ENCODE measurements at regions not wholly inside any gene's neighbourhood (a gene's known extent, or its start where the extent isn't known, plus 50 kb on each side); places are given as distances from the start of the nearest gene placed in this dataset.
"Not testable (repeated sequence)": the region's sequence is repeated elsewhere in the genome, so short reads cannot be mapped to it uniquely, and the experiment has no call there.

DNA sequence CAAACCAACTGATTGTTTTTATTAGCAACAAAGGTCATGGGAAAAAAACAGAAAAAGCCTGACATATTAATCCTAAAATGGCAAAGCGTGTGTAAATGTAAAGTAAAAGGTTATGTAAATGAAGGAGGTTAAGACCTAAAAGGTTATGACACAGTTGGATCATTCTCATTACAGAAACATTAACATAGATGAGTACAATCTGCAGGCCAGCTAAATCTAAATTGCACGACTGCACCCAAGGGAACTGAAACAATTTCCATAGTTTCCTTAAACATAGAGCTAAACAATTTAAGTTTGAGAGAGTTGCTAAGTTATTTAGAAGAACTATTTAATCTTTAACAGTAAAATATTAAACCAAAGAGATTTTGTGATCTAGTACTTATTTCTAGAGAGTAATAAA is 151.6 kb upstream of the UBE2E3 start:
- ATAC-seq: no peak
- no peaks in the 10 kb centered on the region for H3K36me3 ChIP-seq
- intact Hi-C loops (cut with DNase I): no loop called here
- TF ChIP-seq, protein P1, sequence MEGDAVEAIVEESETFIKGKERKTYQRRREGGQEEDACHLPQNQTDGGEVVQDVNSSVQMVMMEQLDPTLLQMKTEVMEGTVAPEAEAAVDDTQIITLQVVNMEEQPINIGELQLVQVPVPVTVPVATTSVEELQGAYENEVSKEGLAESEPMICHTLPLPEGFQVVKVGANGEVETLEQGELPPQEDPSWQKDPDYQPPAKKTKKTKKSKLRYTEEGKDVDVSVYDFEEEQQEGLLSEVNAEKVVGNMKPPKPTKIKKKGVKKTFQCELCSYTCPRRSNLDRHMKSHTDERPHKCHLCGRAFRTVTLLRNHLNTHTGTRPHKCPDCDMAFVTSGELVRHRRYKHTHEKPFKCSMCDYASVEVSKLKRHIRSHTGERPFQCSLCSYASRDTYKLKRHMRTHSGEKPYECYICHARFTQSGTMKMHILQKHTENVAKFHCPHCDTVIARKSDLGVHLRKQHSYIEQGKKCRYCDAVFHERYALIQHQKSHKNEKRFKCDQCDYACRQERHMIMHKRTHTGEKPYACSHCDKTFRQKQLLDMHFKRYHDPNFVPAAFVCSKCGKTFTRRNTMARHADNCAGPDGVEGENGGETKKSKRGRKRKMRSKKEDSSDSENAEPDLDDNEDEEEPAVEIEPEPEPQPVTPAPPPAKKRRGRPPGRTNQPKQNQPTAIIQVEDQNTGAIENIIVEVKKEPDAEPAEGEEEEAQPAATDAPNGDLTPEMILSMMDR (IDR thresholded peaks at IDR 0.05): no peak
- no peaks in the 10 kb centered on the region for H3K4me1 ChIP-seq
- H3K9me3 ChIP-seq: no peaks in the 10 kb centered on the region
- no peak for DNase-seq
- no peak for FAIRE-seq
- 71 to 77% methylated on average over 2 of the region's 2 CpGs for WGBS, 2 donors
- no peaks in the 10 kb centered on the region for H3K27me3 ChIP-seq
- no peak overlapping the region for H3K4me3 ChIP-seq
- no peak overlapping the region for H3K27ac ChIP-seq

DNA sequence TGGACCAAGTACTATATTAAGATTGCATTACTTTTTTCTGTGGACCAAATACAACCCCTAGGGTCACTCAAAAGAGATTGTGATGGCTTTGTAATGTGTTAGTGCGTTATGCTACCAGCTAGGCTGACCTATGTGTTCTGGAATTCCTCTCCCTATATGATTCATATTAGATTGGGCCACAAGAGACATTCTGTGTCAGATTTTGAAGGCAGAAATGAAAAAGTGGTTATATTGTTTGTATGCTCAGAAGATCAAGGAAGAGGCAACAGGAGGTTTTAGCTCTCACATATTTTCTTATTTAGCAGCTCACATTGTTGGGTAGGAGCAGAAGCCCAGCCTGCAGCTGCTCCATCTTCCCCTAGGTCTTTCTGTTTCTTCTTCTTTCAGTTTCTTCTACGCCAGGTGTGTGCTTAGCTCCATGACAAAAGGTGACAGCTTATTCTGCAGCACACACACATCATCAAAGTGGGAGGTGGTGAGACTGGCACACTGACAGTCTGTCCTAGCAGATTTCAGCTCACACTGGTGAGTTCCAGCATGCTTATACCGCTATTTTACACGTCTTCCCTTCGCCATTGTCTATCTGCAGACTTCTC is 156.8 kb upstream of the UBE2E3 start:
- H3K4me3 ChIP-seq: no peak overlapping the region
- intact Hi-C loops (cut with DNase I): no loop called here
- WGBS, 2 donors: 74 to 87% methylated on average over 5 of the region's 5 CpGs
- TF ChIP-seq, protein P1 (IDR thresholded peaks at IDR 0.05): no peak
- no peak for FAIRE-seq
- no peak for DNase-seq
- no peaks in the 10 kb centered on the region for H3K27me3 ChIP-seq
- no peak for ATAC-seq
- no peaks in the 10 kb centered on the region for H3K4me1 ChIP-seq
- H3K36me3 ChIP-seq: no peaks in the 10 kb centered on the region
- no peak overlapping the region for H3K27ac ChIP-seq
- no peaks in the 10 kb centered on the region for H3K9me3 ChIP-seq

DNA sequence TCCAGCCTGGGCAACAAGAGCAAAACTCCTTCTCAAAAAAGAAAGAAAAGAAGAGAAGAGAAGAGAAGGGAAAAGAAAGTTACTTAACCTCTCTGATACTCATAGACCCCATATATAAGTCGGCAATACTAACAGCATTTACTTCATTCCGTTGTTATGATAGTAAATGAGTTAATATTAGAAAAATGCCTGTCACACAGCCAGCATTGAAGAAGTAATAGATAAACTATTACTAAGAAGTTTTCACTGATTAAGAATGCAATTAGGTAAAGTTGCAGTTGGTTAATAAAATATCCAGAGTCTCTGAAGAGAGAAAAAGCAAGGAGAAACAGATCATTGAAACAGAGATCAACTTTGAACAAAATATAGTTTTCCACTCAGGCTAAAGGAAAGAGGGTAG is 161.3 kb upstream of the UBE2E3 start:
- DNase-seq (no peak), ATAC-seq (no peak), FAIRE-seq (no peak)
- no peak overlapping the region for H3K4me3 ChIP-seq
- H3K36me3 ChIP-seq: no peaks in the 10 kb centered on the region
- H3K27me3 ChIP-seq: no peaks in the 10 kb centered on the region
- 20 to 52% methylated on average over 2 of the region's 2 CpGs for WGBS, 2 donors
- no peaks in the 10 kb centered on the region for H3K4me1 ChIP-seq
- TF ChIP-seq, protein P1 (IDR thresholded peaks at IDR 0.05): no peak
- intact Hi-C loops (cut with DNase I): no loop called here
- H3K9me3 ChIP-seq: no peaks in the 10 kb centered on the region
- H3K27ac ChIP-seq: no peak overlapping the region

DNA sequence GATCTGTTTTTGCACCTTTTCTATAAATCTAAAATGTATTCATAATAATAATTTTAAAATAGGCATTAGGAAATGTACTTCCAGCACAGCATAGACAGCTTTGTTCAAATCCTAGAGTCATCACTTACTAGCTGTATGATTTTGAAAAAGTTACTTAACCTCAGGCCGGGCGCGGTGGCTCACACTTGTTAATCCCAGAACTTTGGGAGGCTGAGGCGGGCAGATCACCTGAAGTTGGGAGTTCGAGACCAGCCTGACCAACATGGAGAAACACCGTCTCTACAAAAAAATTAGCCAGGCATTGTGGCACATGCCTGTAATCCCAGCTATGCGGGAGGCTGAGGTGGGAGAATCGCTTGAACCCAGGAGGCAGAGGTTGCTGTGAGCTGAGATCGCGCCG is 161.7 kb upstream of the UBE2E3 start:
- ATAC-seq; H3K36me3 ChIP-seq; H3K4me1 ChIP-seq; intact Hi-C loops (cut with DNase I); H3K4me3 ChIP-seq; H3K27ac ChIP-seq; H3K9me3 ChIP-seq; H3K27me3 ChIP-seq; FAIRE-seq; DNase-seq: not testable (repeated sequence)
- WGBS, 2 donors: 89 to 96% methylated on average over 11 of the region's 11 CpGs

DNA sequence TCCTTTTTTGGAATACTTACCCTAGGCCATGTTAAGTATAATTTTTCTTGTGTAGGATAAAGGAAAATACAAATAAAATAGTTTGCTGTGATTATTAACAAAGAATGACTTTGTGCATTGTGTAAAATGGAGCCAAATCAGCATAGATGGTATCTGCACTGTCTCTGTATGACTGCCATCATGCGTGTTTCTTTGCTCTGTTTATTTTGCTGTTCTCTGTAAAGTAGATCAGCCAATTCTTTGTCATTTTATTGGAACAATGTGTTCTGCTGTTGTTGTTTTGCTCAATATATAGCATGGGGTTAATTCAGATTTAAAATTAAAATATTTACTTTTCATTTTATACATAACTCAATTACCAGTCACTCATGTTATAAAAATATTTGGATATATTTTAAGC is 181.3 kb upstream of the UBE2E3 start:
- Histone ChIP-seq H3K4me1 (no peaks in the 10 kb centered on the region), H3K36me3 (no peaks in the 10 kb centered on the region), H3K4me3 (no peak overlapping the region), H3K9me3 (no peaks in the 10 kb centered on the region), H3K27me3 (no peaks in the 10 kb centered on the region), H3K27ac (no peak overlapping the region)
- FAIRE-seq: no peak
- 49 to 67% methylated on average over 1 of the region's 1 CpG for WGBS, 2 donors
- intact Hi-C loops (cut with DNase I): no loop called here
- no peak for DNase-seq
- TF ChIP-seq, protein P1 (IDR thresholded peaks at IDR 0.05): no peak
- ATAC-seq: no peak
